ENCODE measurements at regions not wholly inside any gene's neighbourhood (a gene's known extent, or its start where the extent isn't known, plus 50 kb on each side); places are given as distances from the start of the nearest gene placed in this dataset.

DNA sequence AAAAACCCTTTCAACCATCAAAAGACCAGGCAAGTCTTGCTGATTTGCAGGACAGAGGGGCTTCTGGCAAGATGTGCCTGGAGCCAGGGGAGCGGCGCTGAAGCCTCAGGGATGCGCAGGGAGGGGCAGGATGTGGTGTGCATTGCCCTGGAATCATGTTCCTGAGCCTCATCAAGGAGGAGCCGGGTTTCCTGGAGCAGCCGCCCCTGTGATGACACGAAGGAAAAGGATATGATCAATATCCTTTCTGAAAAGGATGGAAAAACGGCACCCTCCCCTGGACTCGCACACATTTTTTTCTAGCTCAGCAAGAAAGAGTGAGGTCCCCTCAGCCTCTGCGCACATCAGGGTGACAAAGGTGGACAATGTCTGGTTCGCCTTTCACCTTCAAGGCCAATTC, 173.1 kb upstream of the SSTR4 start:
- Mint-ChIP-seq H3K27me3 (ENCODE audit: unreplicated experiment) (no peaks in the 10 kb centered on the region), H3K36me3 (ENCODE audit: unreplicated experiment) (no peaks in the 10 kb centered on the region), H3K4me1 (ENCODE audit: unreplicated experiment) (peaks cover 38% of the 10 kb centered on the region), H3K9me3 (ENCODE audit: unreplicated experiment) (no peaks in the 10 kb centered on the region), H3K4me3 (ENCODE audit: unreplicated experiment) (no peak overlapping the region), H3K27ac (ENCODE audit: unreplicated experiment) (no peak overlapping the region)
- DNase-seq (ENCODE audit: extremely low spot score, unreplicated experiment): no peak
- TF ChIP-seq, protein P1, sequence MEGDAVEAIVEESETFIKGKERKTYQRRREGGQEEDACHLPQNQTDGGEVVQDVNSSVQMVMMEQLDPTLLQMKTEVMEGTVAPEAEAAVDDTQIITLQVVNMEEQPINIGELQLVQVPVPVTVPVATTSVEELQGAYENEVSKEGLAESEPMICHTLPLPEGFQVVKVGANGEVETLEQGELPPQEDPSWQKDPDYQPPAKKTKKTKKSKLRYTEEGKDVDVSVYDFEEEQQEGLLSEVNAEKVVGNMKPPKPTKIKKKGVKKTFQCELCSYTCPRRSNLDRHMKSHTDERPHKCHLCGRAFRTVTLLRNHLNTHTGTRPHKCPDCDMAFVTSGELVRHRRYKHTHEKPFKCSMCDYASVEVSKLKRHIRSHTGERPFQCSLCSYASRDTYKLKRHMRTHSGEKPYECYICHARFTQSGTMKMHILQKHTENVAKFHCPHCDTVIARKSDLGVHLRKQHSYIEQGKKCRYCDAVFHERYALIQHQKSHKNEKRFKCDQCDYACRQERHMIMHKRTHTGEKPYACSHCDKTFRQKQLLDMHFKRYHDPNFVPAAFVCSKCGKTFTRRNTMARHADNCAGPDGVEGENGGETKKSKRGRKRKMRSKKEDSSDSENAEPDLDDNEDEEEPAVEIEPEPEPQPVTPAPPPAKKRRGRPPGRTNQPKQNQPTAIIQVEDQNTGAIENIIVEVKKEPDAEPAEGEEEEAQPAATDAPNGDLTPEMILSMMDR (IDR thresholded peaks at IDR 0.05): no peak

DNA sequence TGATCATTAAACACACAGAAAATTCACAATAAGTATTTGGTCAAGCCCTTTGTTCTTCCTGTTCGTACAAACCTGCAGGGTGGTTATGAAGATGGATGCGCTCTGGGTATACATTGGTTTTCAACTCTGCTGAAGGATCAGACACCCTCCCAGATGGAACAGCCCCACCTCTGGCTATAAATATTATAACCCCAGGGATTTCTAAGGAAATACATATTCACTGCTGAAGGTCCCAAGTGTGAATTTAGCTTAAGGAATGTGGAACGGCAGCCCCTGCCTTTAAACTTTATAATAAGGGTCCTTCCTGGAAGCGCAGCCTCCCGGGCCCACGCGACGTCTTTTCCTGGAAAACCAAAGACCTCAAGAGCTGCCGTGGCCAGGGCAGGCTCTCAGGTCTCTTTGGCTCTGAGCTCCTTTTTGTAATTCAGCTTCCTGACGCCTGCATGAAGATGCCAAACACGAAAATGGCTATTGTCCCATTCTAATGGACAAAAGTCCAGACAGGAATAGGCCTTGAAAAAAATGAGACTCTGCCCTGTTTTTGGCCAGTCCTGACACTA, 172.4 kb upstream of the SSTR4 start:
- no peak overlapping the region for H3K27ac Mint-ChIP-seq (ENCODE audit: unreplicated experiment)
- TF ChIP-seq, protein P1 (IDR thresholded peaks at IDR 0.05): peak; percentile 11
- no peak overlapping the region for H3K4me3 Mint-ChIP-seq (ENCODE audit: unreplicated experiment)
- no peaks in the 10 kb centered on the region for H3K27me3 Mint-ChIP-seq (ENCODE audit: unreplicated experiment)
- no peak for DNase-seq (ENCODE audit: extremely low spot score, unreplicated experiment)
- H3K4me1 Mint-ChIP-seq (ENCODE audit: unreplicated experiment): peaks cover 44% of the 10 kb centered on the region
- peaks cover 5% of the 10 kb centered on the region for H3K9me3 Mint-ChIP-seq (ENCODE audit: unreplicated experiment)
- H3K36me3 Mint-ChIP-seq (ENCODE audit: unreplicated experiment): no peaks in the 10 kb centered on the region

DNA sequence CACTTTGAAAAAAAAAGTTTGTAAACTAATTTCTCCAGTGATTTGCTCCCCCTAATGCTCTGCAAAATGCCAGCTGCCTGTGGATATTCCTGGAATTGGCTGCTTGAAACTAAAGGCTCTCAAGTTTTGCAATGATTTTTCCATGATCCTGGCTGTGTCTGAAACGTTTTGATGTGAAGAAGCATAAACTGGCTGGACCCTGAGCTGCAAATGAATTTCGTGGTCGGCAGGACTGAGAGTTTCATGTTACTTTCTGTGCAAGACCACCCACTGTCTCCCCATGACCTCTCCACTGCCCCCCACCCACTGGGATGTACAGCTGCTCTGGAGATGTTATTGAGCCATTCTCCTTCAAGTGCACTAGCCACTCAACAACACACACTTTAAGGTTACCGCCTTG, 171.3 kb upstream of the SSTR4 start:
- peaks cover 10% of the 10 kb centered on the region for H3K9me3 Mint-ChIP-seq (ENCODE audit: unreplicated experiment)
- no peak for DNase-seq (ENCODE audit: extremely low spot score, unreplicated experiment)
- H3K27me3 Mint-ChIP-seq (ENCODE audit: unreplicated experiment): no peaks in the 10 kb centered on the region
- H3K4me3 Mint-ChIP-seq (ENCODE audit: unreplicated experiment): no peak overlapping the region
- peaks cover 44% of the 10 kb centered on the region for H3K4me1 Mint-ChIP-seq (ENCODE audit: unreplicated experiment)
- no peak overlapping the region for H3K27ac Mint-ChIP-seq (ENCODE audit: unreplicated experiment)
- no peaks in the 10 kb centered on the region for H3K36me3 Mint-ChIP-seq (ENCODE audit: unreplicated experiment)
- TF ChIP-seq, protein P1 (IDR thresholded peaks at IDR 0.05): no peak

DNA sequence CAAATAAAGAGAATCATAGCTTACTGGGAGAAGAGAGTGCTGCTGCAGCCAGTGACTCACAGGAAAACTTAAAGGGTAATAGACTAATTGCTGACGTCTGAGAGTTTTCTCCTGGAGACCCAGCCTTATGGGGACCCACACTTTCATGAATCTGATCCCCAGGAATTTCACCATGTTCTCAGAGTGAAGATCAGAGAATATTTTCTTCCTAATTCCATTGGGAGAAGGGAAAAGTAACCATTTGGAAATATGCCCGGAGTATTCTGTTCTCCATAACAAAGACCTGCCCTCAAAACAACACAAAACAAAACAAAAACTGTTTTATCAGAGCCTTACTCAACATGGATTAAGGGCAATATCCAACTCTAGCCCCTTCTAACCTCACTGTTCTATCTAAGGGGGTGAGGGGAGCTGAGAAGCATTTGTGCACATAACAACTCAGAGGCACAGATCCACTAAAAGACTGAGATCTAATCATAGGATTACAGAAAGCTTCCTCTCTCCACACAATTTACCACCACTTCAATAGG, 168.2 kb upstream of the SSTR4 start:
- Mint-ChIP-seq H3K36me3 (ENCODE audit: unreplicated experiment) (no peaks in the 10 kb centered on the region), H3K9me3 (ENCODE audit: unreplicated experiment) (peaks cover 10% of the 10 kb centered on the region), H3K27ac (ENCODE audit: unreplicated experiment) (peak overlapping the region; percentile 48), H3K27me3 (ENCODE audit: unreplicated experiment) (no peaks in the 10 kb centered on the region), H3K4me1 (ENCODE audit: unreplicated experiment) (peaks cover 35% of the 10 kb centered on the region), H3K4me3 (ENCODE audit: unreplicated experiment) (no peak overlapping the region)
- DNase-seq (ENCODE audit: extremely low spot score, unreplicated experiment): no peak
- TF ChIP-seq, protein P1 (IDR thresholded peaks at IDR 0.05): no peak

- peaks cover 28% of the 10 kb centered on the region for H3K27me3 Mint-ChIP-seq (ENCODE audit: unreplicated experiment)
- no peaks in the 10 kb centered on the region for H3K4me1 Mint-ChIP-seq (ENCODE audit: unreplicated experiment)
- no peak for DNase-seq (ENCODE audit: extremely low spot score, unreplicated experiment)
- H3K9me3 Mint-ChIP-seq (ENCODE audit: unreplicated experiment): peaks cover 2% of the 10 kb centered on the region
- no peaks in the 10 kb centered on the region for H3K36me3 Mint-ChIP-seq (ENCODE audit: unreplicated experiment)
- H3K4me3 Mint-ChIP-seq (ENCODE audit: unreplicated experiment): no peak overlapping the region
- TF ChIP-seq, protein P1 (IDR thresholded peaks at IDR 0.05): no peak
- H3K27ac Mint-ChIP-seq (ENCODE audit: unreplicated experiment): no peak overlapping the region
These were observed 156.9 kb upstream of the SSTR4 start for GRCh38 chr20:22878166-22878565.
